ENCODE measurements at regions not wholly inside any gene's neighbourhood (a gene's known extent, or its start where the extent isn't known, plus 50 kb on each side); places are given as distances from the start of the nearest gene placed in this dataset.

- no peak for TF ChIP-seq ETS1 (IDR thresholded peaks at IDR 0.05)
- TF ChIP-seq CTCF (conservative IDR thresholded peaks at IDR 0.05; ENCODE audit: low read depth in 2 of 2), result no peak
- no peak for TF ChIP-seq NANOG (IDR thresholded peaks at IDR 0.05; ENCODE audit: borderline replicate concordance)
- no peak for TF ChIP-seq REST (IDR thresholded peaks at IDR 0.05; ENCODE audit: unreplicated experiment)
Measured at GRCh38 chr6:105570416-105570815, 167.5 kb upstream of the PREP start (continued).

GRCh38 chr6:105569706-105570105 lies 166.8 kb upstream of the PREP start:
- H3K36me3 ChIP-seq (ENCODE audit: insufficient read depth), result no peaks in the 10 kb centered on the region
- no peak overlapping the region for H3K27ac Mint-ChIP-seq
- H3K4me1 ChIP-seq (ENCODE audit: insufficient read depth), result peaks cover 1% of the 10 kb centered on the region; the same call in 1 of the 2 replicates
- no peak overlapping the region for H3K4me2 ChIP-seq
- no peak for DNase-seq (ENCODE audit: low spot score)
- peaks cover 2% of the 10 kb centered on the region for H3K27me3 Mint-ChIP-seq (ENCODE audit: insufficient read depth, low read depth, poor library complexity)
- H3K4me3 ChIP-seq, result no peak overlapping the region
- no peaks in the 10 kb centered on the region for H3K36me3 Mint-ChIP-seq (ENCODE audit: low read depth)
- H3K4me3 Mint-ChIP-seq, result no peak overlapping the region
- peaks cover 2% of the 10 kb centered on the region; the same call in 2 of the 3 replicates for H3K4me1 Mint-ChIP-seq
- no peaks in the 10 kb centered on the region for H4K20me1 ChIP-seq (replicated peaks; ENCODE audit: insufficient read depth)
- no peaks in the 10 kb centered on the region for H3K79me2 ChIP-seq (replicated peaks; ENCODE audit: insufficient read depth)
- H2AFZ ChIP-seq, result no peak overlapping the region
- no peaks in the 10 kb centered on the region for H3K9me2 ChIP-seq (ENCODE audit: insufficient read depth)
- ATAC-seq, result no peak
- no peak overlapping the region for H3K27ac ChIP-seq (ENCODE audit: low read depth)
- no peaks in the 10 kb centered on the region for H3K9me3 Mint-ChIP-seq
- no peaks in the 10 kb centered on the region for H3K27me3 ChIP-seq (ENCODE audit: insufficient read depth)
- H3F3A ChIP-seq (replicated peaks; ENCODE audit: low read depth), result no peaks in the 10 kb centered on the region
- TF ChIP-seq JUNB (IDR thresholded peaks at IDR 0.05; ENCODE audit: unreplicated experiment), result no peak
- TF ChIP-seq NANOG (IDR thresholded peaks at IDR 0.05; ENCODE audit: borderline replicate concordance), result no peak
- no peak for TF ChIP-seq EZH2 (IDR thresholded peaks at IDR 0.05; ENCODE audit: low read depth, unreplicated experiment)
- TF ChIP-seq ZNF331 (CRISPR knock-in tag; IDR thresholded peaks at IDR 0.05; ENCODE audit: low read depth), result no peak
- TF ChIP-seq REST (IDR thresholded peaks at IDR 0.05; ENCODE audit: unreplicated experiment), result no peak
- no peak for TF ChIP-seq ETS1 (IDR thresholded peaks at IDR 0.05)
- no peak for TF ChIP-seq CREB1 (CRISPR knock-in tag; IDR thresholded peaks at IDR 0.05; ENCODE audit: low read depth)
- no peak for TF ChIP-seq EZH2phosphoT487 (IDR thresholded peaks at IDR 0.05; ENCODE audit: unreplicated experiment)
- TF ChIP-seq POLR2AphosphoS5 (IDR thresholded peaks at IDR 0.05; ENCODE audit: low read depth), result no peak
